GM21529 (cell line): ENCODE measurements at regions not wholly inside any gene's neighbourhood (a gene's known extent, or its start where the extent isn't known, plus 50 kb on each side); places are given as distances from the start of the nearest gene placed in this dataset.

Experiments used
- ATAC-seq: cut with Tn5 transposase; IDR thresholded peaks from one replicate; pipeline ENCODE4 v1.9.1; 2021; ENCODE audit not compliant: unreplicated experiment

DNA sequence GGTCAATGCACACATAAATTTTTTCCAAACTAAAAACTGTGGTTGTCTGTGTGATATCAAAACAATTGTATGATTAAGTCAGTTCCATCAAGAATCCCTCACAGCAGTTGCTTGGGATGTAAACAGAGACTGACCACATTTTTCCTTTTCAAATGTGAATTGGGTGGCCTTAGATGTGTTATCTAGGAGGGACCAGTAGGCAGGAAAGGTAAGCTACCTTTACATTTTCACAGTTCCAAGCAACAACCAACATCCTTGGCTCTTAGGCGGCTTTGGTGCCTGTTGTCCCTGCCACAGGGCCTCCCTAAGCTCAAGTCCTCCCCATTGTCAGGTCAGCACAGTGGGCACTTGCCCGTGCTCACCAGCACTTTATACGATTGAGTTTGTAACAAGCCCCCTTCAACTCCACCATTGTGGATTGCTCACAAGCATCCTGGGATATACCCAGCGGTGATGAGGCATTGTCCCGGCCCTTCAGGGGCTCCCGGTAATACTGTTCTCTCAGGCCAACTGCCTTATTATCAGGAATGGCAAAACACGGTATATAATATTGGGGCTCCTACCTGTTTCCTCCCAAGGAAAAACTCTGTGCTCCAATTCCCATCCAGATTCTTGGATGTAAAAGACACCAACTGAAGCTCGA, 114.9 kb upstream of the ANKRD1 start:
- ATAC-seq = no peak

DNA sequence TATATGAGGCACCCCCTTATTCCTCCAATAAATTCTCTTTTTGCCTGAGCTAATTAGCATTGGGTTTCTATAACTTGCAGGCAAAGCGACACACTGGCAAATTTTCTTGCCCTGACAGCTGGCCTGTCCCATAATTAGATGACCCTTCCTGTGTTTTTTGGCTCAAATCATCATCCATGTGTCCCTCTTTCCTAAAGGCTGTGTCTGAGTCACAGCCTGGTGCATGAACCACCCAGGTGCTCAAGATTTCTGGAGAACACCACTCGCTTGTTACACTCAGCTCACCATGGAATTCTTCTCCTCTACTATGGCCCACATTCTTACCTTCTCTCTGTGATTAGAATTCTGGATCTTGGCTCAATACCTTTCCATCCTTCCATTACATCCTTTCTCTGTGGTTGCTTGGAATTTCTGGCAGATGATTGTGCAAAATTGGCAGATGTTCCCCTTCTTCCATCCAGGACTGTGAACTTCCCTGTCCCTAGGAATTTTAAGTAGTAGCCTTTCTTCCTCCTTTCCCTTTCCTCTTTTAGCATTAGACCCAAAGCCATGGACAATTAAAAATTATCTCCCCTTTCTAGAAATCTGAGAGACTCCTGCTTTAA, 116.0 kb upstream of the ANKRD1 start:
- no peak for ATAC-seq

DNA sequence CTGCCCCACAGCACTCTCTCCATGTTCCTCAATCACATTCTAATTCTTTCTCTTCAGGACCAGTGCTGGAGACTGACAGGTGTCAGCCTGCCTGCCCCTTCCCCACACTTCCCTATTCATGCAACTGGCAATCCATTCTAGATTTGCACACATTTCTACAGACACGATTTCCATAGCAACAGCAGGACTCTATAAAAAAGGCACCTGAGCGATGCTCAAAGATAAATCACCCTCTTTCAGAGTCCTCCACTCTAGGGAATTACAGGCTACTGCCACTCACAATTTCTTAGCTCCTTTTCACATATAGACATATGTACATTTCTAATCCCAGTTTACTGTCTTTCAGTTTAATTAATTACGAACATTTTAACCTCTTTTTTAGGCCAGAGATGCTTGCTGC, 118.1 kb upstream of the ANKRD1 start:
- ATAC-seq = no peak

DNA sequence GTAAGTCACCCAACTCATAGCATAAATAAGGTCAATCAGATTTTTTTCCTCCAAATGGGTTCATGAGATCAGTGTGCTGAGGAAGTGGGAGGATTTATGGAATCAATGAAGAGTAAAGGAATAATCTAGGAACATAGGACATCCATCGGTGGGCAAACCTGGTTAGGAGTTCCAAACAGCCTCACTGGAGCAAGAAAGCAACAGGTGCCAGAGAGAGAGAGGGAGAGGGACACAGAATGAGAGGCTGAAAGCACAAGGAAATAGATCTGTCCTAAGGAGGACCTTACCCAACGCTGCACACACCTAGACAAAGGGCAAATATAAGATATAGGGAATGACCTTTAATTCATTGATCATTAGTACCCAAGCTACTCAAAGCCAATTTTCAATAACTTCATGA, 119.5 kb upstream of the ANKRD1 start:
- no peak for ATAC-seq

DNA sequence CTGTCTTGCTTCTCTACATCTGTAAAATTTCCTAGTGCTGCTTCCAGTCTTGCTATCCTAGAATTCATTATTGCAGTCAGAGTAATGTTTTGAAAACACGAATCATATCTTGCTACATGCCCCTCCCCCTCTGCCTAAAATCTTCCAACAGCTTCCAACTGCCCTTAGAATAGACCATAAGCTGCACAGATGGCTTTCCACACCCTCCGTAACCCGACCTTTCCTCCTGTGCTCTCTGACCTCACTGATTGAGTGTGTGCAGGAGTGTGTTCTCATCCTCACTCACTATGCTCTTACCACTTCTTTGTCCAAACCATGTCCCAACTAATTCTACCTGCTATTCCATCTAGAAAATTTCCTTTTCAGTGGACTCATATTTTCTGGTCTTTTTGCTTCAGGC, 121.2 kb upstream of the ANKRD1 start:
- ATAC-seq = no peak

DNA sequence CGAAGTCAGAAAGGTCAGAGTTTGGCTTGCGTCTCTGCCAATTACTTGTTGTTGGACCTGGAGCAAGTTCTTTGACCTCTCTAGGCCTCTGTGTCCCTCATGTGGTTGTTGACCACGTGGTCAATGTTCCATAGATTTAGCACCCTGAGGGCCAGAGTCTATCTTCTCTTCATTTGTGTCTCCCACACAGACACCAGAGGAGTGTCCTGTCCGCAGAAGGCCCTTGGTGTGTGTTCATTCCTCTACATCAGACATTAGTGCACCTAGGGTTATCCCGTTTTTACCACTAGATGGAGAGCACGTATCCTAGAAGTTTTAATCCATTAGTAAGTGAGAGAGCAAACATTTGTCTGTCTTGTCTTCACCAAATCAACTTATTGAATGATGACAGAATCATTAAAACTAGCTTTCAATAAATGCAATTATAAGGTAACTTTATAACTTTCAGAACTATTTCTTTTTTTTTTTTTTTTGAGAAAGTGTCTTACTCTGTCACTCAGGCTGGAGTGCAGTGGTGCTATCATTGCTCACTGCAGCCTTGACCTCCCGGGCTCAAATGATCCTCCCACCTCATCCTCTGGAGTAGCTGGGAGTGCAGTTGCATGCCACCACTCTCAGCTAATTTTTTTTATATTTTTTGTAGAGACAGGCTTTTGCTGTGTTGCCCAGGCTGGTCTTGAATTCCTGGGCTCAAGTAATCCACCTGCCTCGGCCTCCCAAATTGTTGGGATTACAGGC, 122.5 kb upstream of the ANKRD1 start:
- ATAC-seq = no peak

DNA sequence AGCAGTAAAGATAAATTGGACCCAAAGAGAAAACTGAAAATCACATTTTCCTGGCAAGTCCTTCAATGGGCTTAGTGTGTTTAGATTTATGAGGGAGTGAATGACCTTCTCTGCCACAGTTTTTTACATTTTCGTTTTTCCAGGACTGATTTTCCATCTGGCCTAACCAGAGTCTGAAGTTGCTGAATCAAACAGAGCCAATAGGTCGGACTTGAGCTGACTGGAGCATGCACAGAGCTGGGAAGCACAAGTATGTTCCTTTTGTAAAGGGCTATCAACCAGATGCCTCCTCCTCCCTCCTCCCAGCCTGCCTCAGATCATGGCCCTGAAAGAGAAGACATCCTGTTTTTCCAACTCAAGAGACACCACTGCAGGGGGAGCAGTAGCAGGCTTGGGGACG, 126.0 kb upstream of the ANKRD1 start:
- ATAC-seq = no peak

DNA sequence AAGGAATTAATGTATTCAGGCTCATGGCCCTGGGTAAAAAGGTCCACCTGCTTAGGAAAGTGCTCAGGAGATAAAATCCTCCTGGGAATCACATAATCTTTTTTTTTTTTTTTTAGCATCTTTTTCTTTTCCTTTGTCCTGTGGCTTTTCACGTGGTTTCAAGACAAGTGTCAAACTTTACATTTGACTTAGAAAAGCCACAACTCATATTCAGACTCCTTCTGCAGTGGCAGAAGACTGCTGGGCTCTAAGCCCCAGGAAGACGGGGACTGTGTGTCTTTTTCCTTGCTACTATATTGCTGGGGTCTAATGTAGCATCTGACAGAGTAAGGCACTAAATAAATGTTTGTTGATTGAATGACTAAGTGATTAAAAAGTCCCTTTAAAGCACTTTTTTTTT, 127.5 kb upstream of the ANKRD1 start:
- no peak for ATAC-seq

- ATAC-seq = no peak
Observed at GRCh38 chr10:91049296-91049987, 128.6 kb upstream of the ANKRD1 start.

DNA sequence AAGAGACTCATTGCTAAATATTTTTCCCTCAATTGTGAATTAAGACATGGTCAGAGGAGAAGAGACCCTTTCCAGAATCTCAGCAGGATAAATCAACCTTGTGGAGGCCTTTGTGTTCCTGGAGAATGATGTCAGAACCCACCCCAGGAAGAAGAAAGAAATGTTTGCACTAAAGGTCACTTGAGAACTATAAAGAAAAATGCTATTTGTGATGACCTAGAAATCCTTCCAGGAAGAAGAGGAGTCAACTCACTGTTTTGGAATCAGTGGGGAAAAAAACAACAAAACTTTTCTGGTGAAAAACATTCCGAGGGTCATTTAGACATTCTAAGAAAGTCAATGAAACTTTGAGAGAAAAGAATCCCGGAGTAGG, 129.1 kb upstream of the ANKRD1 start:
- ATAC-seq = no peak

- ATAC-seq = no peak
Observed at GRCh38 chr10:91050371-91051034, 129.6 kb upstream of the ANKRD1 start.

DNA sequence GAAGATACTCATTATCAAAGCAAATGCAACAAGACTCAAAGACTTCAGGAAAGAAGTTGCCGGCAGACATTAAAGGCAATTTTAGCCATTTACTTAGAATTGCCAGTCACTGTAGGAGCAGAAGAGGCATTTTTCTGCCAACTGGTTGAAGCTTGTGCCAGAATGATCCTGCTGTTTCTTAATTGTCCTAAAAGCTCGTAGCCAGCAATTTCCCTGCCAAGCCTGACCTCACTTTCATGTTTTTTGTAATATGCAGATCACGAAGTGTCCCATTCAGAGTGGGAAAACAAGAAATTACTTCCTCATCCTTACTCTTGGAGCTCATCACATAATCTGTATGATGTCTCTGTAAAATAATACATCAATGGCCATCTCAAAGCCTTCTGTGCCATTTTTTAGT, 130.9 kb upstream of the ANKRD1 start:
- ATAC-seq = no peak

- ATAC-seq = no peak
Observed at GRCh38 chr10:91054325-91054724, 133.4 kb upstream of the ANKRD1 start.

GRCh38 chr10:91061187-91061586, 140.3 kb upstream of the ANKRD1 start:
- ATAC-seq = no peak

DNA sequence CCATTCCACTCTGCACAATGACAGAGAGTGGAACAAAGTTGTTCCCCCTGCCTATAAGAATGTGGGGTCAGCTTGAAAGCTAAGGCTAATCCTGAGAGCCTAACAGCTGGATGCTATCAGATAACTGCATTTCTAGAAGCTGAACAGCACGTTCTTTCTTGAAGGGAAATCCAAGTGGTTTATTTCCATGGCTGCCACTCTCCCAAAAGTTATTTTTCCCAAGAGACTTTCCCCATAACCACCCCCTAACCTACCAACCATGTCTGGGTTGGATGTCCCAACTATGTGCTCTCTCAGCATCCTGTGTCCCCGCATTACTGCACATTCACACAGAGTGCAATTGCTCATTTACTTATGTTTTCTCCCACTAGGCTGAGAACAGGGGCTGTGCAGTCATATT, 140.7 kb upstream of the ANKRD1 start:
- no peak for ATAC-seq

GRCh38 chr10:91062091-91062490, 141.2 kb upstream of the ANKRD1 start:
- ATAC-seq = no peak

GRCh38 chr10:91071786-91072185, 148.7 kb upstream of the PCGF5 start:
- no peak for ATAC-seq

GRCh38 chr10:91073286-91073979, 147.0 kb upstream of the PCGF5 start:
- no peak for ATAC-seq

DNA sequence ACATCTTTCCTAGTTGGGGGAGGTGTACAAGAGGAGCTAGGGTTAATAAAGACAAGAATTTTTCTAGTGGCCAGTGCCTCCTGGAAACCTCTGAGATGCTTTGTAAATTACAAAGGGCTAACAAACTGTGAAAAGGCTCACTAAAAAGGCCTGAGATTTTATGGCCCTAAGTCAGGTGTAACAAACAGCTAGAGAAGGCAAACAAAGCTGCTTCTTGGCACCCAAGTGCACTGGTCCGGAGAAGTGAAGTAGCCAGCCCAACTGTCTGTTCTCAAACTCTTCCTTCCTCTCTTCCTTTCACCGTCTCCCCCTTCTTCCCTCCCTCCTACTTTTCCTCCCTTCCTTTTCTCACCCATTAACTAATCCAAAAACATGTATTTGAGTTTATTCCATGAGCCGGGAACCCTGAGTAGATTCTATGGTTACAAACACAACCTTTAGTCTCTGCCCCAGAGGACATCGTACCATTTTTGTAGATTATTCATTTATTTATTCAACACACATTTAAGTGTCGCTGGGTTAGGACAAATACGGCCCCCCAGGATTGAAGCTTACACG, 143.4 kb upstream of the PCGF5 start:
- no peak for ATAC-seq

- ATAC-seq = no peak
Observed at GRCh38 chr10:91077549-91078071, 142.9 kb upstream of the PCGF5 start.
